CD14-positive monocyte (primary cell): ENCODE measurements at regions not wholly inside any gene's neighbourhood (a gene's known extent, or its start where the extent isn't known, plus 50 kb on each side); places are given as distances from the start of the nearest gene placed in this dataset.

Experiments
- DNase-seq, 3 donors: peaks; one replicate each; pipeline ENCODE4 v3.0.0-alpha.2; 2011 to 2022
- H2AFZ ChIP-seq: 2 replicates; pipeline ENCODE4 v1.6.0; 2012; ENCODE audit warnings: mild to moderate bottlenecking, low read depth, low read length, inconsistent platforms; ENCODE audit not compliant: insufficient read depth, poor library complexity, severe bottlenecking
- H3K27ac ChIP-seq, 2 donors: 1 replicate in 1 of 2; 2 replicates in 1 of 2; pipeline ENCODE4 v1.5.1; 2012 to 2013; ENCODE audit warnings: low read length in 2 of 2, control low read depth in 1 of 2, inconsistent platforms in 1 of 2, low read depth in 1 of 2, mild to moderate bottlenecking in 1 of 2
- H3K27me3 ChIP-seq, 2 donors: one replicate each; pipeline versions ENCODE4 v1.6.0 to v1.6.1; 2011 to 2013; ENCODE audit warnings: low read length in 2 of 2; ENCODE audit not compliant: control insufficient read depth in 2 of 2, insufficient read depth in 2 of 2
- H3K36me3 ChIP-seq, 2 donors: replicated peaks in 1 of 2; 1 replicate in 1 of 2; 2 replicates in 1 of 2; pipeline versions ENCODE4 v1.5.1 to v1.6.1; 2012 to 2013; ENCODE audit warnings: low read length in 2 of 2, control low read depth in 1 of 2, inconsistent platforms in 1 of 2, mild to moderate bottlenecking in 1 of 2; ENCODE audit not compliant: insufficient read depth in 2 of 2, control insufficient read depth in 1 of 2
- H3K4me1 ChIP-seq, 2 donors: 1 replicate in 1 of 2; 2 replicates in 1 of 2; pipeline versions ENCODE4 v1.5.1 to v1.6.1; 2012 to 2013; ENCODE audit warnings: low read length in 2 of 2, control low read depth in 1 of 2, inconsistent platforms in 1 of 2, mild to moderate bottlenecking in 1 of 2, moderate library complexity in 1 of 2; ENCODE audit not compliant: insufficient read depth in 2 of 2, control insufficient read depth in 1 of 2
- H3K4me2 ChIP-seq: replicated peaks from 2 replicates; pipeline ENCODE3; 2012; ENCODE audit warnings: low read length, moderate library complexity, mild to moderate bottlenecking; ENCODE audit not compliant: poor library complexity, severe bottlenecking; ENCODE audit errors: extremely low read depth
- H3K4me3 ChIP-seq, 3 experiments: fragments of 200-600 bp in 1 of 3; sonication (generic) in 1 of 3; replicated peaks in 1 of 3; 1 replicate in 2 of 3; 2 replicates in 1 of 3; pipeline ENCODE4 v1.5.1; 2011 to 2013; ENCODE audit warnings: low read length in 3 of 3, mild to moderate bottlenecking in 3 of 3, control low read depth in 2 of 3, low read depth in 2 of 3, inconsistent platforms in 1 of 3, moderate library complexity in 1 of 3
- H3K79me2 ChIP-seq: 2 replicates; pipeline ENCODE4 v1.6.0; 2012; ENCODE audit warnings: mild to moderate bottlenecking, control low read depth, inconsistent platforms, low read length, moderate library complexity; ENCODE audit not compliant: insufficient read depth
- H3K9ac ChIP-seq: 2 replicates; pipeline ENCODE4 v1.6.0; 2017; ENCODE audit warnings: low read length, mild to moderate bottlenecking; ENCODE audit not compliant: insufficient read depth, poor library complexity, severe bottlenecking
- H3K9me3 ChIP-seq, 2 donors: replicated peaks in 1 of 2; 1 replicate in 1 of 2; 2 replicates in 1 of 2; pipeline versions ENCODE4 v1.5.1 to v1.6.1; 2012 to 2013; ENCODE audit warnings: low read length in 2 of 2, control low read depth in 1 of 2; ENCODE audit not compliant: control insufficient read depth in 1 of 2, insufficient read depth in 1 of 2
- H4K20me1 ChIP-seq: 2 replicates; pipeline ENCODE4 v1.6.0; 2012; ENCODE audit warnings: mild to moderate bottlenecking, low read length, control low read depth, moderate library complexity; ENCODE audit not compliant: insufficient read depth
- H3K27ac Mint-ChIP-seq, 7 donors: one replicate each; pipeline ENCODE4 v1.8.0; 2020; ENCODE audit warnings: mild to moderate bottlenecking in 7 of 7, mixed read lengths in 7 of 7, moderate library complexity in 6 of 7, inconsistent platforms in 2 of 7
- H3K27me3 Mint-ChIP-seq, 3 donors: one replicate each; pipeline ENCODE4 v1.8.0; 2021 to 2022; ENCODE audit warnings: low read depth in 3 of 3, mild to moderate bottlenecking in 3 of 3, mixed read lengths in 3 of 3, moderate library complexity in 3 of 3, inconsistent platforms in 1 of 3
- H3K36me3 Mint-ChIP-seq, 2 donors: one replicate each; pipeline ENCODE4 v1.8.0; 2020; ENCODE audit warnings: mixed read lengths in 2 of 2, inconsistent platforms in 1 of 2, mild to moderate bottlenecking in 1 of 2
- H3K4me1 Mint-ChIP-seq: one replicate; pipeline ENCODE4 v1.8.0; 2020; ENCODE audit warnings: mild to moderate bottlenecking, mixed read lengths
- H3K4me3 Mint-ChIP-seq, 2 donors: one replicate each; pipeline ENCODE4 v1.8.0; 2020; ENCODE audit warnings: mild to moderate bottlenecking in 2 of 2, mixed read lengths in 2 of 2, moderate library complexity in 1 of 2
- H3K9me3 Mint-ChIP-seq, 7 donors: one replicate each; pipeline ENCODE4 v1.8.0; 2020 to 2022; ENCODE audit warnings: mixed read lengths in 7 of 7, mild to moderate bottlenecking in 6 of 7, moderate library complexity in 6 of 7, inconsistent platforms in 2 of 7
- CTCF ChIP-seq: fragments of 200-600 bp; IDR thresholded peaks from one replicate; pipeline ENCODE4 v1.8.0; 2022; ENCODE audit warnings: antibody characterized with exemption, mild to moderate bottlenecking
- WGBS: methylation state at CpG from one replicate; pipeline ENCODE4 v1.1.5; 2013; ENCODE audit warnings: missing lambda C conversion rate; ENCODE audit not compliant: insufficient coverage; 5-methylcytosine and 5-hydroxymethylcytosine counted together
- intact Hi-C, 2 donors: fragments of 100-400 bp; cut with micrococcal nuclease; formaldehyde crosslinking; loops; one replicate each; pipeline versions ENCODE4 v1.15.0 to v1.15.1; 2023

DNA sequence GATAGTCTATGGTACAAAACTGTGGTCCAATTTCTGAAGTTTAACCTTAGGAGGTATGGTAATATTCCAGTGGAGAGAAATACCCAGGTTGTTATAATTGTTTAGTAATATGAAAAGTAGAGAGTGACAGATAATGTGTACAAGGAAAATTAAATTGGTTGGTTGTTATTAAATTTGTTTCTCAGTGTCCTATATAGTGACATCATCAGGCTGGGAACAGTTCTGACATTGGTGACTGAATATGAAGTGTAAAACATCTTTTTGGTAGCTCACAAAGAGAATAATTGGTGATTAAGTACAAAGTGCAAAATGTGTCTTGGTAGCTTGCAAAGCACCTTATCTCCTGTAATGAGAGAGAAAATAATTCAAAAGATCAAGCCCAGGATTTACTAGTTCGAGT, 1806.1 kb upstream of the CDH6 start:
- Mint-ChIP-seq H3K36me3 (no peaks in the 10 kb centered on the region), H3K27ac (no peak overlapping the region), H3K4me1 (no peaks in the 10 kb centered on the region), H3K4me3 (no peak overlapping the region), H3K27me3 (peaks cover 0 to 1% (median 0%) of the 10 kb centered on the region in 3 donors), H3K9me3 (peaks cover 5 to 19% (median 15%) of the 10 kb centered on the region in 7 donors)
- 83% methylated on average over 1 of the region's 1 CpG for WGBS
- H3K79me2 ChIP-seq, result no peaks in the 10 kb centered on the region
- no peaks in the 10 kb centered on the region for H3K4me1 ChIP-seq
- no peaks in the 10 kb centered on the region for H3K36me3 ChIP-seq
- H4K20me1 ChIP-seq, result no peaks in the 10 kb centered on the region
- intact Hi-C loops, result no loop called here
- no peak for DNase-seq
- TF ChIP-seq CTCF, result no peak
- no peak overlapping the region for H3K4me2 ChIP-seq
- peaks cover 26 to 27% of the 10 kb centered on the region in 2 donors for H3K9me3 ChIP-seq
- no peak overlapping the region for H3K27ac ChIP-seq
- no peaks in the 10 kb centered on the region for H3K27me3 ChIP-seq
- H2AFZ ChIP-seq, result no peak overlapping the region
- H3K9ac ChIP-seq, result no peak overlapping the region
- no peak overlapping the region for H3K4me3 ChIP-seq

- Mint-ChIP-seq H3K4me3 (no peak overlapping the region), H3K36me3 (no peaks in the 10 kb centered on the region), H3K27ac (no peak overlapping the region), H3K9me3 (peaks cover 0 to 7% (median 3%) of the 10 kb centered on the region in 7 donors), H3K27me3 (no peaks in the 10 kb centered on the region), H3K4me1 (no peaks in the 10 kb centered on the region)
- H3K79me2 ChIP-seq, result no peaks in the 10 kb centered on the region
- no peaks in the 10 kb centered on the region for H3K27me3 ChIP-seq
- H3K36me3 ChIP-seq, result no peaks in the 10 kb centered on the region
- DNase-seq, result no peak
- peaks cover 6 to 18% of the 10 kb centered on the region in 2 donors for H3K9me3 ChIP-seq
- no peak overlapping the region for H3K4me3 ChIP-seq
- no peak for TF ChIP-seq CTCF
- no peak overlapping the region for H3K9ac ChIP-seq
- H4K20me1 ChIP-seq, result no peaks in the 10 kb centered on the region
- intact Hi-C loops, result no loop called here
- no peaks in the 10 kb centered on the region for H3K4me1 ChIP-seq
- WGBS, result 94% methylated on average over 3 of the region's 4 CpGs
- H2AFZ ChIP-seq, result no peak overlapping the region
- no peak overlapping the region for H3K27ac ChIP-seq
- H3K4me2 ChIP-seq, result no peak overlapping the region
These were observed 1810.7 kb upstream of the CDH6 start for GRCh38 chr5:29382780-29383179.
